BLaER1 (cell line): ENCODE measurements at regions not wholly inside any gene's neighbourhood (a gene's known extent, or its start where the extent isn't known, plus 50 kb on each side); places are given as distances from the start of the nearest gene placed in this dataset.

Source experiments
- H3K27ac ChIP-seq: shearing (Covaris generic); formaldehyde crosslinking; 2 replicates; pipeline ENCODE4 v1.8.1; 2022
- H3K27me3 ChIP-seq: shearing (Covaris generic); formaldehyde crosslinking; 2 replicates; pipeline ENCODE4 v1.8.1; 2022
- H3K36me3 ChIP-seq: shearing (Covaris generic); formaldehyde crosslinking; 2 replicates; pipeline ENCODE4 v1.8.1; 2022
- H3K4me1 ChIP-seq: shearing (Covaris generic); formaldehyde crosslinking; 2 replicates; pipeline ENCODE4 v1.8.1; 2022
- H3K4me2 ChIP-seq: shearing (Covaris generic); formaldehyde crosslinking; 2 replicates; pipeline ENCODE4 v1.8.1; 2022
- H3K4me3 ChIP-seq: shearing (Covaris generic); formaldehyde crosslinking; 2 replicates; pipeline ENCODE4 v1.8.1; 2022
- H3K9ac ChIP-seq: shearing (Covaris generic); formaldehyde crosslinking; 2 replicates; pipeline ENCODE4 v1.8.1; 2022
- H3K9me3 ChIP-seq: shearing (Covaris generic); formaldehyde crosslinking; 2 replicates; pipeline ENCODE4 v1.8.1; 2022
- H4K20me1 ChIP-seq: shearing (Covaris generic); formaldehyde crosslinking; 2 replicates; pipeline ENCODE4 v1.8.1; 2022
- Cebpa-rat ChIP-seq: shearing (Covaris generic); IDR thresholded peaks from 2 replicates; pipeline ENCODE4 v1.8.1; 2022

GRCh38 chr1:193568512-193568911 is 382.1 kb upstream of the B3GALT2 start:
- TF ChIP-seq Cebpa-rat = no peak
- Histone ChIP-seq H3K9me3 (no peaks in the 10 kb centered on the region), H4K20me1 (no peaks in the 10 kb centered on the region), H3K4me2 (no peak overlapping the region), H3K27me3 (no peaks in the 10 kb centered on the region), H3K27ac (no peak overlapping the region), H3K36me3 (no peaks in the 10 kb centered on the region), H3K4me1 (peaks cover 8% of the 10 kb centered on the region), H3K9ac (no peak overlapping the region), H3K4me3 (no peak overlapping the region)

GRCh38 chr1:193567937-193568336 is 381.5 kb upstream of the B3GALT2 start:
- H3K27ac ChIP-seq = no peak overlapping the region
- H3K9ac ChIP-seq = no peak overlapping the region
- H3K9me3 ChIP-seq = no peaks in the 10 kb centered on the region
- H3K27me3 ChIP-seq = no peaks in the 10 kb centered on the region
- peaks cover 8% of the 10 kb centered on the region for H3K4me1 ChIP-seq
- TF ChIP-seq Cebpa-rat = no peak
- H4K20me1 ChIP-seq = no peaks in the 10 kb centered on the region
- no peak overlapping the region for H3K4me2 ChIP-seq
- H3K4me3 ChIP-seq = no peak overlapping the region
- no peaks in the 10 kb centered on the region for H3K36me3 ChIP-seq

GRCh38 chr1:193566735-193567134 is 380.3 kb upstream of the B3GALT2 start:
- Histone ChIP-seq H3K36me3 (no peaks in the 10 kb centered on the region), H3K27ac (no peak overlapping the region), H3K9ac (no peak overlapping the region), H3K9me3 (no peaks in the 10 kb centered on the region), H3K4me1 (peaks cover 8% of the 10 kb centered on the region), H3K4me2 (no peak overlapping the region), H3K4me3 (no peak overlapping the region), H4K20me1 (no peaks in the 10 kb centered on the region), H3K27me3 (no peaks in the 10 kb centered on the region)
- TF ChIP-seq Cebpa-rat = no peak

GRCh38 chr1:193565971-193566577 is 379.7 kb upstream of the B3GALT2 start:
- Histone ChIP-seq H3K4me2 (no peak overlapping the region), H4K20me1 (no peaks in the 10 kb centered on the region), H3K36me3 (no peaks in the 10 kb centered on the region), H3K9me3 (no peaks in the 10 kb centered on the region), H3K9ac (no peak overlapping the region), H3K27me3 (no peaks in the 10 kb centered on the region), H3K4me3 (no peak overlapping the region), H3K27ac (no peak overlapping the region), H3K4me1 (peaks cover 8% of the 10 kb centered on the region)
- TF ChIP-seq Cebpa-rat = no peak

GRCh38 chr1:193562121-193562520 is 375.7 kb upstream of the B3GALT2 start:
- H3K9ac ChIP-seq = no peak overlapping the region
- no peak overlapping the region for H3K4me2 ChIP-seq
- no peak overlapping the region for H3K4me3 ChIP-seq
- no peak for TF ChIP-seq Cebpa-rat
- H3K27ac ChIP-seq = no peak overlapping the region
- H3K27me3 ChIP-seq = no peaks in the 10 kb centered on the region
- no peaks in the 10 kb centered on the region for H3K9me3 ChIP-seq
- no peaks in the 10 kb centered on the region for H4K20me1 ChIP-seq
- no peaks in the 10 kb centered on the region for H3K36me3 ChIP-seq
- H3K4me1 ChIP-seq = no peaks in the 10 kb centered on the region

GRCh38 chr1:193558491-193559028 is 372.1 kb upstream of the B3GALT2 start:
- Histone ChIP-seq H3K9me3 (no peaks in the 10 kb centered on the region), H3K4me1 (no peaks in the 10 kb centered on the region), H3K27me3 (no peaks in the 10 kb centered on the region), H4K20me1 (no peaks in the 10 kb centered on the region), H3K36me3 (no peaks in the 10 kb centered on the region), H3K4me2 (no peak overlapping the region), H3K27ac (no peak overlapping the region), H3K9ac (no peak overlapping the region), H3K4me3 (no peak overlapping the region)
- TF ChIP-seq Cebpa-rat = no peak

- TF ChIP-seq Cebpa-rat = no peak
- no peaks in the 10 kb centered on the region for H4K20me1 ChIP-seq
- H3K27ac ChIP-seq = no peak overlapping the region
- no peak overlapping the region for H3K9ac ChIP-seq
- no peaks in the 10 kb centered on the region for H3K9me3 ChIP-seq
- H3K36me3 ChIP-seq = no peaks in the 10 kb centered on the region
- no peaks in the 10 kb centered on the region for H3K4me1 ChIP-seq
- H3K4me3 ChIP-seq = no peak overlapping the region
- H3K4me2 ChIP-seq = no peak overlapping the region
- H3K27me3 ChIP-seq = no peaks in the 10 kb centered on the region
These were observed 369.4 kb upstream of the B3GALT2 start for GRCh38 chr1:193555662-193556441.

GRCh38 chr1:193553564-193553963 is 367.2 kb upstream of the B3GALT2 start:
- H3K27ac ChIP-seq = no peak overlapping the region
- no peaks in the 10 kb centered on the region for H3K36me3 ChIP-seq
- H3K9me3 ChIP-seq = no peaks in the 10 kb centered on the region
- no peak for TF ChIP-seq Cebpa-rat
- H3K27me3 ChIP-seq = no peaks in the 10 kb centered on the region
- no peaks in the 10 kb centered on the region for H4K20me1 ChIP-seq
- no peaks in the 10 kb centered on the region for H3K4me1 ChIP-seq
- H3K9ac ChIP-seq = no peak overlapping the region
- H3K4me2 ChIP-seq = no peak overlapping the region
- H3K4me3 ChIP-seq = no peak overlapping the region

- Histone ChIP-seq H3K9me3 (no peaks in the 10 kb centered on the region), H3K4me2 (no peak overlapping the region), H3K27me3 (no peaks in the 10 kb centered on the region), H3K27ac (no peak overlapping the region), H4K20me1 (no peaks in the 10 kb centered on the region), H3K36me3 (no peaks in the 10 kb centered on the region), H3K4me1 (no peaks in the 10 kb centered on the region), H3K4me3 (no peak overlapping the region), H3K9ac (no peak overlapping the region)
- no peak for TF ChIP-seq Cebpa-rat
These were observed 365.9 kb upstream of the B3GALT2 start for GRCh38 chr1:193552274-193552673.

GRCh38 chr1:193549081-193549480 is 362.7 kb upstream of the B3GALT2 start:
- H3K4me1 ChIP-seq = no peaks in the 10 kb centered on the region

More at GRCh38 chr1:193549081-193549480, 362.7 kb upstream of the B3GALT2 start:
- H3K4me3 ChIP-seq = no peak overlapping the region
- no peaks in the 10 kb centered on the region for H3K36me3 ChIP-seq
- H3K27ac ChIP-seq = no peak overlapping the region
- H4K20me1 ChIP-seq = no peaks in the 10 kb centered on the region
- no peak for TF ChIP-seq Cebpa-rat
- no peaks in the 10 kb centered on the region for H3K9me3 ChIP-seq
- H3K27me3 ChIP-seq = no peaks in the 10 kb centered on the region
- no peak overlapping the region for H3K9ac ChIP-seq
- H3K4me2 ChIP-seq = no peak overlapping the region
